ENCODE measurements at regions not wholly inside any gene's neighbourhood (a gene's known extent, or its start where the extent isn't known, plus 50 kb on each side); places are given as distances from the start of the nearest gene placed in this dataset.

DNA sequence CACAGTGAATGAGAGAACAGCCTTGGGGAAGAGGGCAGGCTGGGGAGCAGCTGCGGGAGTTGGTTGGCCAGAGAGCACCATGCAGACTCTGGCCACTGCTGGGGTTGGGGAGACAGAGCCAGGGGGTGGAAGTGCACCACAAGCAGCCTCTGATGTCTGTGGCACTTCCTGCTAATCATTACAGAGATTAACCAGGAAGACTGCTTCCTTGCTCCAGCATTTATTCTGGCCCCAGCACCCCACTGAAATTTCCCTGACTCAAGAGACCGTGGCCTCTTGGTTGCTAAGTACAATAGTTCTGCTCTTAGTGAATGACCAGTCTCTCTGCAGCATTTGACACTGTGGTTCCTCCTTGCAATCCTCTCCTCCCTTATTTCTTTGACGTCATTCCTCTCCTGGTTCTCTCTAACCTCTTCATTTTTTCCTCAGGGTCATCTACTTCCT is 266.2 kb upstream of the ROPN1 start:
- Histone ChIP-seq H3K4me2 (ENCODE audit: extremely low read depth, insufficient read depth, low read length) (no peak overlapping the region), H3K27ac (ENCODE audit: insufficient read depth, low read length) (no peak overlapping the region), H3K27me3 (ENCODE audit: control insufficient read depth, insufficient read depth, low read length) (no peaks in the 10 kb centered on the region), H4K20me1 (ENCODE audit: control insufficient read depth, extremely low read depth, insufficient read depth, low read length) (no peaks in the 10 kb centered on the region), H3K9me3 (ENCODE audit: control insufficient read depth, insufficient read depth, low read depth, low read length) (no peaks in the 10 kb centered on the region), H3K4me1 (ENCODE audit: control insufficient read depth, extremely low read depth, insufficient read depth, low read length) (peaks cover 8% of the 10 kb centered on the region), H3K36me3 (ENCODE audit: control insufficient read depth, insufficient read depth, low read length) (no peaks in the 10 kb centered on the region), H3K79me2 (ENCODE audit: control insufficient read depth, insufficient read depth, low read length) (no peaks in the 10 kb centered on the region), H2AFZ (ENCODE audit: low read length) (no peak overlapping the region), H3K9ac (ENCODE audit: insufficient read depth, low read length) (no peak overlapping the region), H3K4me3 (replicated peaks in 1 of 4; ENCODE audit: control extremely low read depth in 1 of 4, insufficient read depth in 1 of 4, low read depth in 3 of 4, low read length in 4 of 4) (no peak overlapping the region)
- TF ChIP-seq CTCF (conservative IDR thresholded peaks at IDR 0.05 in 1 of 2, IDR thresholded peaks at IDR 0.05 in 1 of 2; ENCODE audit: low read depth in 1 of 2, low read length in 2 of 2) (no peak), EZH2 (IDR thresholded peaks at IDR 0.05; ENCODE audit: low read length, missing control alignments) (no peak)
- peak; percentile 48 to 89 for DNase-seq (ENCODE audit: low read depth in 2 of 2)

GRCh38 chr3:124260206-124260915 is 268.4 kb upstream of the ROPN1 start:
- no peak overlapping the region for H3K9ac ChIP-seq (ENCODE audit: insufficient read depth, low read length)
- DNase-seq (ENCODE audit: low read depth in 2 of 2): peak; percentile 90 to 95
- no peak overlapping the region for H2AFZ ChIP-seq (ENCODE audit: low read length)
- no peaks in the 10 kb centered on the region for H3K36me3 ChIP-seq (ENCODE audit: control insufficient read depth, insufficient read depth, low read length)
- peaks cover 8% of the 10 kb centered on the region for H3K4me1 ChIP-seq (ENCODE audit: control insufficient read depth, extremely low read depth, insufficient read depth, low read length)
- H4K20me1 ChIP-seq (ENCODE audit: control insufficient read depth, extremely low read depth, insufficient read depth, low read length): no peaks in the 10 kb centered on the region
- H3K27ac ChIP-seq (ENCODE audit: insufficient read depth, low read length): no peak overlapping the region
- no peak overlapping the region for H3K4me3 ChIP-seq (replicated peaks in 1 of 4; ENCODE audit: control extremely low read depth in 1 of 4, insufficient read depth in 1 of 4, low read depth in 3 of 4, low read length in 4 of 4)
- no peaks in the 10 kb centered on the region for H3K27me3 ChIP-seq (ENCODE audit: control insufficient read depth, insufficient read depth, low read length)
- H3K9me3 ChIP-seq (ENCODE audit: control insufficient read depth, insufficient read depth, low read depth, low read length): no peaks in the 10 kb centered on the region
- no peak for TF ChIP-seq EZH2 (IDR thresholded peaks at IDR 0.05; ENCODE audit: low read length, missing control alignments)
- no peak for TF ChIP-seq CTCF (conservative IDR thresholded peaks at IDR 0.05 in 1 of 2, IDR thresholded peaks at IDR 0.05 in 1 of 2; ENCODE audit: low read depth in 1 of 2, low read length in 2 of 2)
- H3K4me2 ChIP-seq (ENCODE audit: extremely low read depth, insufficient read depth, low read length): peak overlapping the region; percentile 19
- no peaks in the 10 kb centered on the region for H3K79me2 ChIP-seq (ENCODE audit: control insufficient read depth, insufficient read depth, low read length)

DNA sequence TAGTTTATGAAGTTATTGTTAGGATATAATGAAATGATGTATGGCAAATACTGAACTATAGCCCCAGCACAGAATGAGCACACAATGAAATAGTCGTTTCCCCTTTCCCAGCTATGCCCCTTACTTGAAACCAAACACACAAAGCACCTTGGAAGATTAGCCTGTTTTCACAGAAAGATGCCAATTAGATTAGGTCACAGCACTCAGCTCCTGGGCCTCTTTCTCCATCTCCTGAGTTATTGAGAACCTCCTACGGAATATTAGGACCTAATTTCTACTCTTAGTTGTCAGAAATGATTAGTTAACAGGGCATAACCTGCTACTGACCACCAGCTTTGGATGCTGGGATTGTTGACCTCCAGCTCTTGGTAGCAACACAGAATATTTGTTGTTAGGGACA is 269.4 kb upstream of the ROPN1 start:
- Histone ChIP-seq H3K36me3 (ENCODE audit: control insufficient read depth, insufficient read depth, low read length) (no peaks in the 10 kb centered on the region), H3K79me2 (ENCODE audit: control insufficient read depth, insufficient read depth, low read length) (no peaks in the 10 kb centered on the region), H3K27ac (ENCODE audit: insufficient read depth, low read length) (no peak overlapping the region), H3K9me3 (ENCODE audit: control insufficient read depth, insufficient read depth, low read depth, low read length) (no peaks in the 10 kb centered on the region), H4K20me1 (ENCODE audit: control insufficient read depth, extremely low read depth, insufficient read depth, low read length) (no peaks in the 10 kb centered on the region), H2AFZ (ENCODE audit: low read length) (no peak overlapping the region), H3K9ac (ENCODE audit: insufficient read depth, low read length) (no peak overlapping the region), H3K4me2 (ENCODE audit: extremely low read depth, insufficient read depth, low read length) (no peak overlapping the region), H3K27me3 (ENCODE audit: control insufficient read depth, insufficient read depth, low read length) (no peaks in the 10 kb centered on the region), H3K4me3 (replicated peaks in 1 of 4; ENCODE audit: control extremely low read depth in 1 of 4, insufficient read depth in 1 of 4, low read depth in 3 of 4, low read length in 4 of 4) (no peak overlapping the region), H3K4me1 (ENCODE audit: control insufficient read depth, extremely low read depth, insufficient read depth, low read length) (peaks cover 8% of the 10 kb centered on the region)
- no peak for TF ChIP-seq EZH2 (IDR thresholded peaks at IDR 0.05; ENCODE audit: low read length, missing control alignments)
- no peak for TF ChIP-seq CTCF (conservative IDR thresholded peaks at IDR 0.05 in 1 of 2, IDR thresholded peaks at IDR 0.05 in 1 of 2; ENCODE audit: low read depth in 1 of 2, low read length in 2 of 2)
- DNase-seq (ENCODE audit: low read depth in 2 of 2): peak; percentile 21 to 63

Measured in fibroblast of lung (primary cell).